Psoas muscle (tissue), 7 donors: ENCODE measurements at regions not wholly inside any gene's neighbourhood (a gene's known extent, or its start where the extent isn't known, plus 50 kb on each side); places are given as distances from the start of the nearest gene placed in this dataset.

ENCODE experiments used
- ATAC-seq, 4 donors: fragments of 200-7000 bp; cut with Tn5 transposase; one replicate each; pipeline ENCODE4 v1.9.1; 2020; ENCODE audit warnings: moderate library complexity in 3 of 4, mild to moderate bottlenecking in 2 of 4
- DNase-seq, 2 donors: peaks; one replicate each; pipeline ENCODE4 v3.0.0-alpha.2; 2020
- H3K27ac ChIP-seq: fragments of 200-600 bp; one replicate; pipeline ENCODE4 v1.8.0; 2022
- H3K27me3 ChIP-seq, 3 donors: fragments of 200-600 bp in 1 of 3; one replicate each; pipeline versions ENCODE4 v1.6.1 to v1.8.0; 2013 to 2022; ENCODE audit warnings: low read length in 2 of 3, mild to moderate bottlenecking in 2 of 3, moderate library complexity in 1 of 3; ENCODE audit not compliant: insufficient read depth in 3 of 3
- H3K36me3 ChIP-seq, 2 donors: fragments of 200-600 bp in 1 of 2; one replicate each; pipeline versions ENCODE4 v1.6.1 to v1.8.0; 2013 to 2022; ENCODE audit warnings: low read depth in 1 of 2, mild to moderate bottlenecking in 1 of 2, moderate library complexity in 1 of 2; ENCODE audit not compliant: insufficient read depth in 1 of 2
- H3K4me1 ChIP-seq: fragments of 200-600 bp; one replicate; pipeline ENCODE4 v1.8.0; 2022
- H3K4me3 ChIP-seq: fragments of 200-600 bp; one replicate; pipeline ENCODE4 v1.8.0; 2022; ENCODE audit warnings: mild to moderate bottlenecking
- H3K9me3 ChIP-seq: fragments of 200-600 bp; one replicate; pipeline ENCODE4 v1.8.0; 2022
- WGBS, 3 donors: extraction: QIAGEN DNeasy Blood & Tissue Kit; methylation state at CpG; one replicate each; pipeline versions ENCODE4 v1.1.6 to v1.1.7; 2013; 5-methylcytosine and 5-hydroxymethylcytosine counted together
- intact Hi-C, 2 donors: fragments of 100-400 bp; cut with DNase I; formaldehyde crosslinking; loops; one replicate each; pipeline versions ENCODE4 v1.11.0 to v1.14.2; 2022
- TF ChIP-seq, protein P1 (sequence below): fragments of 200-600 bp; IDR thresholded peaks from one replicate; pipeline ENCODE4 v1.8.0; 2022; ENCODE audit warnings: antibody characterized with exemption
- donor health status: healthy with polysubstance abuse.
- donor health status: DM: no; HTN: no; CAD: no; lungs with moderate emphysema.
- donor health status: Bipolar disorder and iron deficiency.
- donor health status: healthy.
- donor health status: DM: yes; HTN: yes; CAD: no.
- donor health status: DM: no; HTN: no; CAD: no.
- donor health status: DM: yes; HTN: yes; CAD: no.

GRCh38 chr3:101938262-101938847 is 89.0 kb downstream of the NFKBIZ start:
- DNase-seq (no peak), ATAC-seq (no peak)
- Histone ChIP-seq H3K36me3 (no peaks in the 10 kb centered on the region), H3K4me1 (no peaks in the 10 kb centered on the region), H3K9me3 (no peaks in the 10 kb centered on the region), H3K4me3 (no peak overlapping the region), H3K27me3 (no peaks in the 10 kb centered on the region), H3K27ac (no peak overlapping the region)
- TF ChIP-seq, protein P1, sequence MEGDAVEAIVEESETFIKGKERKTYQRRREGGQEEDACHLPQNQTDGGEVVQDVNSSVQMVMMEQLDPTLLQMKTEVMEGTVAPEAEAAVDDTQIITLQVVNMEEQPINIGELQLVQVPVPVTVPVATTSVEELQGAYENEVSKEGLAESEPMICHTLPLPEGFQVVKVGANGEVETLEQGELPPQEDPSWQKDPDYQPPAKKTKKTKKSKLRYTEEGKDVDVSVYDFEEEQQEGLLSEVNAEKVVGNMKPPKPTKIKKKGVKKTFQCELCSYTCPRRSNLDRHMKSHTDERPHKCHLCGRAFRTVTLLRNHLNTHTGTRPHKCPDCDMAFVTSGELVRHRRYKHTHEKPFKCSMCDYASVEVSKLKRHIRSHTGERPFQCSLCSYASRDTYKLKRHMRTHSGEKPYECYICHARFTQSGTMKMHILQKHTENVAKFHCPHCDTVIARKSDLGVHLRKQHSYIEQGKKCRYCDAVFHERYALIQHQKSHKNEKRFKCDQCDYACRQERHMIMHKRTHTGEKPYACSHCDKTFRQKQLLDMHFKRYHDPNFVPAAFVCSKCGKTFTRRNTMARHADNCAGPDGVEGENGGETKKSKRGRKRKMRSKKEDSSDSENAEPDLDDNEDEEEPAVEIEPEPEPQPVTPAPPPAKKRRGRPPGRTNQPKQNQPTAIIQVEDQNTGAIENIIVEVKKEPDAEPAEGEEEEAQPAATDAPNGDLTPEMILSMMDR = no peak
- 52 to 64% (median 56%) methylated on average over 2 of the region's 2 CpGs for WGBS, 3 donors
- intact Hi-C loops = no loop called here

DNA sequence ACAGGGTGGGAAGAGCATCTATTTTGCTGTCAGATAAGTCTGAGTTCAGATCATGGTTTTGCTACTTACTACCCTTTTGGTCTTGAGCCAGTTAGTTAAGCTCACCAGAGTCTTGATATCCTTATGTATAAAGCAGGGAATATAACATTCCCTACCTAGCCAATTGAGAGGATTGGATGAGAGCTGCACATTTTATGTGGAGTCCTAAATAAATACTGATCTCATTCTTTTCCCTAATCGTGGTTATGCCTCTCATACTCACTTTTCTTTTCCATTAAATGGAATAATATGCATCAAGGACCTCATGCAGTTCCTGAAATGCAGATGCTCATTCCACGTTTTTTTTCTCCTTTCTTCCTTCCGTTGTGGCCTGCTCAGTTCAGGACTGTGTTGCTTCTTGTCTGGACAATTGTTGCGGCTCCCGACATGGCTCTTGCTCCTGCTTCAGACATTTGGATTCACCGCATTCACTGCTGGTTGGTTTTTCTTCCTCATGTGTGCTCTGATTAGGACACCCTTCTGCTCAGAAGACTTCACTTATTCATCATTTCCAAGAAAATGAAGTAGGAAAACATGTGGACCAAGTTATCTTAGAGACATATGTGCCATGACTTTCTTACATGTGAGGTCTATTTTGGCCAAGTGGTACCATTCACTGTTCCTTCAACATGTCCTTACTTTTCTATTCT is 90.2 kb downstream of the NFKBIZ start:
- no peak overlapping the region for H3K27ac ChIP-seq
- H3K27me3 ChIP-seq = no peaks in the 10 kb centered on the region
- TF ChIP-seq, protein P1 = no peak
- ATAC-seq = no peak
- DNase-seq = no peak
- no peaks in the 10 kb centered on the region for H3K36me3 ChIP-seq
- no peak overlapping the region for H3K4me3 ChIP-seq
- H3K9me3 ChIP-seq = no peaks in the 10 kb centered on the region
- H3K4me1 ChIP-seq = no peaks in the 10 kb centered on the region
- 85 to 89% (median 86%) methylated on average over 6 of the region's 6 CpGs for WGBS, 3 donors
- intact Hi-C loops = no loop called here

- H3K4me3 ChIP-seq = no peak overlapping the region
- WGBS, 3 donors = 36 to 43% (median 36%) methylated on average over 9 of the region's 9 CpGs
- TF ChIP-seq, protein P1 = no peak
These were observed 91.4 kb downstream of the NFKBIZ start for GRCh38 chr3:101940521-101941317.

DNA sequence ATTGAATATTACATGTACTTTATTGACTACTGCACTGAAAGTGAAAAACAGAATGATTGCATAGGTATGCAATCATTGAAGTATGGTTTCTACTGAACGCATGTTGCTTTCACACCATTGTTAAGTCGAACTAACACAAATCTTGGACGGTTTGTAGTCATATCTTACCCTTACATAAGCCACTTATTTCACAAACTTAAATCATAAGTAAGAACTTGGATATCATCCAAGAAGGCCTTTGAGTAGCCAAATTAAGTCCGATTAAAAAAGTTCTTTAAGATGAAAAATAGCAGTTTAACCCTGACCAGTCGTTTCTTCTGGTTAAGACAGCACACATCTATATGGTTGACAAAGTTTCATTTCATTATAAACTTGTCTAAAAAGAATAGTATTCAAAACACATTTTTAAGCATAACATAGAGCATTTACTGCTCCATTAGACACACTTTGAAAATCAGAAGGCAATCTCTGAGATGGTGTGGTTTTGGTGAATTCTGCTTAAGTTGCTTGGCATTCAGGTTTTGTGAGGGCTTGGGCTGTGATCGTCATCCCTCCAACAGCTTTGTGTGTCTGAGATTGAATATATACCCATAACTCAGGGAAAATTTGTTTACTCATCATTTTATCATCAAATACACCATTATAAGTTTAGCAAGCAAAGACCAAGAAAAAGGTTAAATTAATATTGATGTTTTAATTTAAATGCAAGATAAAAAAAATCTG is 92.2 kb downstream of the NFKBIZ start:
- TF ChIP-seq, protein P1 = no peak
- Histone ChIP-seq H3K4me3 (no peak overlapping the region), H3K27ac (no peak overlapping the region), H3K4me1 (no peaks in the 10 kb centered on the region), H3K9me3 (no peaks in the 10 kb centered on the region), H3K27me3 (no peaks in the 10 kb centered on the region), H3K36me3 (no peaks in the 10 kb centered on the region)
- DNase-seq = no peak
- WGBS, 3 donors = 60 to 68% (median 66%) methylated on average over 6 of the region's 6 CpGs
- intact Hi-C loops = no loop called here
- ATAC-seq = no peak

More at GRCh38 chr3:101940521-101941317, 91.4 kb downstream of the NFKBIZ start:
- intact Hi-C loops = no loop called here
- no peak overlapping the region for H3K27ac ChIP-seq
- ATAC-seq (peak in 1 of 4 donors; percentile 33), DNase-seq (peak; percentile 42 to 51)
- H3K4me1 ChIP-seq = no peaks in the 10 kb centered on the region
- no peaks in the 10 kb centered on the region for H3K27me3 ChIP-seq
- no peaks in the 10 kb centered on the region for H3K9me3 ChIP-seq
- no peaks in the 10 kb centered on the region for H3K36me3 ChIP-seq
